Epithelial cell of esophagus (primary cell): ENCODE measurements at regions not wholly inside any gene's neighbourhood (a gene's known extent, or its start where the extent isn't known, plus 50 kb on each side); places are given as distances from the start of the nearest gene placed in this dataset.

Source experiments
- DNase-seq: peaks from one replicate; pipeline ENCODE4 v3.0.0; 2010; ENCODE audit warnings: low read depth
- H3K4me3 ChIP-seq: 2 replicates; pipeline ENCODE4 v1.5.1; 2011; ENCODE audit warnings: mild to moderate bottlenecking, low read length, control low read depth
- TF ChIP-seq, protein P1 (sequence below): IDR thresholded peaks from 2 replicates; pipeline ENCODE4 v1.5.1; 2011; ENCODE audit warnings: low read depth, mild to moderate bottlenecking, low read length, control low read depth, inconsistent platforms; ENCODE audit not compliant: insufficient read depth; ENCODE audit errors: missing control alignments

DNA sequence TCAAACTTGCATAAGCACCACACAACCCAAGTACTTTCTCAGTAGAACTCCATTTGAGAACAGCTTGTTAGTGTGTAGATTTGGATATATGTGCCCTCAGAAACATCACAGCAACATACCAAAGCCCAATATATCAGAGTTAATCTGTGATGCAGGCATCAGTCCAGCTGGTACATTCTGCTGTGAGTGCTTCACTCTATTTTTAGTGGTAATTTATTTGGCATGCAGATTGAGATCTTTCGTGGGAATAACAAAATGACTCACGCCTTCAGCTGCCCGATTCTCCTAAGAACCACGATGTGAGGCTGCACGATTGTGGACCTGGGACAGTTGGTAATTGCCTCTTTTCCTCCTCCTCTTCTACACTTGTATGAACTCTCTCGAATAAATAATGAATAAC, 730.7 kb downstream of the SQOR start:
- TF ChIP-seq, protein P1, sequence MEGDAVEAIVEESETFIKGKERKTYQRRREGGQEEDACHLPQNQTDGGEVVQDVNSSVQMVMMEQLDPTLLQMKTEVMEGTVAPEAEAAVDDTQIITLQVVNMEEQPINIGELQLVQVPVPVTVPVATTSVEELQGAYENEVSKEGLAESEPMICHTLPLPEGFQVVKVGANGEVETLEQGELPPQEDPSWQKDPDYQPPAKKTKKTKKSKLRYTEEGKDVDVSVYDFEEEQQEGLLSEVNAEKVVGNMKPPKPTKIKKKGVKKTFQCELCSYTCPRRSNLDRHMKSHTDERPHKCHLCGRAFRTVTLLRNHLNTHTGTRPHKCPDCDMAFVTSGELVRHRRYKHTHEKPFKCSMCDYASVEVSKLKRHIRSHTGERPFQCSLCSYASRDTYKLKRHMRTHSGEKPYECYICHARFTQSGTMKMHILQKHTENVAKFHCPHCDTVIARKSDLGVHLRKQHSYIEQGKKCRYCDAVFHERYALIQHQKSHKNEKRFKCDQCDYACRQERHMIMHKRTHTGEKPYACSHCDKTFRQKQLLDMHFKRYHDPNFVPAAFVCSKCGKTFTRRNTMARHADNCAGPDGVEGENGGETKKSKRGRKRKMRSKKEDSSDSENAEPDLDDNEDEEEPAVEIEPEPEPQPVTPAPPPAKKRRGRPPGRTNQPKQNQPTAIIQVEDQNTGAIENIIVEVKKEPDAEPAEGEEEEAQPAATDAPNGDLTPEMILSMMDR, result no peak
- DNase-seq, result no peak
- H3K4me3 ChIP-seq, result no peak overlapping the region

DNA sequence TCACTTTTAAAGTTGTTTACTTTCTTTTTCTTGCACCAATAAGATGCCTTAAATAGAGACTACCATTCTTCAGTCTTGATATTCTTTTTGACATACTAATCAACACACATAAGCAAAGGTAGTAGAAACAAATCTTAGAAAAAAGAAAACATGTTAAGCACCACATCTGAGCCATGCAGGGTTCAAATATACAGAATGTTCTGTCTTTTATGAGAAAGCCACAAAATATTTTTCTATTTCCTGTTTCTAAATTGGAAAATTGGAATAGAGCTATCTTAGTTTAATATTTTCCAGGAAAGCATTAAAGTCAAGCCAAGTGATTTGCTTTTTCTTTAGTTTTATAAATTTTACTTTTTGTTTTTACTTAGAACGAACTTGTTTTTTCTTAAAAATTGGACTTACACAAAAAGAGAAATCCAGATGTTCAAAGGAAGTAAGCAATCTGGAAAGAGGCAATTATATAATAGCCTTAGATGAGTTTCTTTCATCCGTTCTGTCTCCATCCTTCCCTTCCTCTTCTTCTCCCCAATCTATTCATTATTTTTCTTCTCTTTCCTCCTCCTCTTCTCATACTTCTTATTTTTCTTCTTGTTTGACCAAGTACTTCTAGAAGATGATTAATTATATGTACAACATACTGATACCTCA, 731.7 kb downstream of the SQOR start:
- TF ChIP-seq, protein P1, result no peak
- no peak for DNase-seq
- no peak overlapping the region for H3K4me3 ChIP-seq

DNA sequence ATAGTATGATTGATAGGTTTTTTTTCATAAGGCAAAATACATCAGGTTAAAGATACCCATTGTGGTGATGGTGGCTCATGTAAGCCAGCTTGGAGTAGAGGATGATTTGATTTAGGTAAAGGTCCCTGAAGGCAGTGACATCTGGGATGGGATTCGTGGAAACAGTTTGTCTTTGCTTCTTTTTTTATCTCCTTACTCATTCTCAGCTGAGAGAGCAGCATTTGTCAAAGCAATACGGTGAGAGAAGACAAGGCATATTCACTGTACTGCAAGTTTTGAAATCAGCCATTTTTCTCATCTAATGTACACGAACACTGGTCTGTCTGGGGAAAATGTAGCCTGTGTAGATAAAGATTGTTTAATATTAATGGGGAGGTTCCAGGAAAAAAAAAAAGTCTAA, 749.1 kb downstream of the SQOR start:
- TF ChIP-seq, protein P1, result no peak
- DNase-seq, result no peak

DNA sequence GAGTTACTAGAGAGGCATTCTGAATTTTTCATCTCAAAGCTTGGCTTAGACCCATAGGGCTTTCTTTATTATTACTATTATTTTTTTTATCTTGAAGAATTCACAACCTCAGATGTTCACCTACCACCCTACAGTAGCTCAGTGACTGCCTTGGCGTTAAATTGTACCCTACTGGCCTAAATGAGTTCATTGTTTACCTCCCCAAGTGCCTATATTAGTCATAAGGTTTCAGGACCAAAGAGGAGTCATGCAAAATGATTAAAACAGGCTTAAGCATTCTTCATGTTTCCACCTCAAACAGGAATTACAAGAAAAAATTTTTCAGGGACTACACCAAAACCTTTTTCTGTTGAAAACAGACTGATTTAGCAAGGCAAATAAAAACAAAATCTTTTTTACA, 751.5 kb downstream of the SQOR start:
- H3K4me3 ChIP-seq, result no peak overlapping the region
- DNase-seq, result no peak
- TF ChIP-seq, protein P1, result no peak

More for the DNA sequence above, 749.1 kb downstream of the SQOR start:
- H3K4me3 ChIP-seq, result no peak overlapping the region

DNA sequence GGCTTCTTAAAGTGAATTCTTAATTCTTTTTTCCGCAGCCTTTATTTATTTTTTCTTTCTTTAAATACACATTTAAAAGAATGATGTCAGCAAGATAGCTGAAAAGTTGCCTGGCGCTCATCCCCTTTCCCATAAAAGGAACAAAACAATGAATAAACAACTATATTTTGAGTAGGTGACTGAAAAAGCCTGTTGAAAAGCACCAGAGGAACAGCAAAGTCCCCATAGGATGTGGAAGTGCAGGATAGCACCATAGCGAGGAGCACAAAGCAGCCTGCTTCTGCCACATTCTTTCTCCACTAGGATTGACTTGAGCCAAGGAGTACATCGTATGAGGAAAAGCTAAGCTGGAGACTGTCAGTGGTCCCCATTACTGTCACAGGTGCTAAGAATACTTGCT, 754.9 kb downstream of the SQOR start:
- no peak for DNase-seq
- no peak overlapping the region for H3K4me3 ChIP-seq
- TF ChIP-seq, protein P1, result no peak

DNA sequence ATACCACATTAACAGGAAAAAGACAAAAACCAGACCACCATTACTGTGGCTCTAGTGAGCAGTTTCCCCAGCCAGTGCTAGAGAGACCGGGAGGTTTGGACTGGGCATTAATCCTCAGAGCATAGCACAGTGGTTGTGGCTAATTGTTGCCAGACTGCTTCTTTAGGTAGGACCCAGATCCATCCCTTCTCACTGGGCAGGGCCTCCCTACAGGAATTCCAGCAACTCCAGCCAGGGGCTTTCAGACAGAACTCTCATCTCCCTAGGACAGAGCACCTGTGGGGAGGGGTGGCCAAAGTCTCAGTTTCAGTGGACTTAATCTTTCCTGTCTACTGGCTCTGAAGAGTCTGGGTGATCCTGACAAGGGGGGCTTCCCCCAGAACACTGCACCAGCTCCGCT, 759.6 kb downstream of the SQOR start:
- H3K4me3 ChIP-seq, result no peak overlapping the region
- DNase-seq, result no peak
- TF ChIP-seq, protein P1, result no peak

DNA sequence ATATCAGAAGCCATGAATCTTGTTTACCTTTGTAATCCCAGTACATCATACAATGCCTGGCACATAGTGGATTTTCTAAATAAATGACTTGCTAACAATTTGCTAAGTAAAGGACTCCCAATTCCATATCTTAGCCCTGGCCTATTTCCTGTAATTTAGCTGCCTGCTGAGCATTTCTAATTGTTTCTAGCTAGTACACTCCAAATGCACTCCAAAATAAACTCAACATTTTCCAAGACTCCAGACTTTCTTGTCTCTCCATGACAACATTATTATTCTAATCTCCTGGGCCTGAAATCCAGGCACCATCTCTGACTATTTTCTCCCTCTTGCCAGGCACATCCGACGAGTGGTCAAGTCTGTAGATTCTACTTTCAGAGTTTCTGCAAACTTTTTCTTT, 773.5 kb downstream of the SQOR start:
- no peak for DNase-seq
- no peak overlapping the region for H3K4me3 ChIP-seq
- TF ChIP-seq, protein P1, result no peak
